Activated naive CD8-positive, alpha-beta T cell treated with anti-CD3 and anti-CD28 coated beads, Interleukin-2, amount 10 ng/mL, durations not matched to agents 7 days and 5 days (primary cell): ENCODE measurements at regions not wholly inside any gene's neighbourhood (a gene's known extent, or its start where the extent isn't known, plus 50 kb on each side); places are given as distances from the start of the nearest gene placed in this dataset.
"Not testable (repeated sequence)": the region's sequence is repeated elsewhere in the genome, so short reads cannot be mapped to it uniquely, and the experiment has no call there.

Experiments
- ATAC-seq: fragments of 150-1000 bp; cut with Tn5 transposase; one replicate; pipeline ENCODE4 v1.10.0; 2021; ENCODE audit warnings: low read depth, moderate library complexity
- POLR2A ChIA-PET: fragments of 350-600 bp; sonication (Branson Sonifier 250); formaldehyde crosslinking; loops from one replicate; lab custom pipeline; 2021; ENCODE audit warnings: antibody characterized with exemption; lab: Charles Lee
- DNase-seq: peaks from one replicate; pipeline ENCODE4 v3.0.0; 2021
- H3K27ac Mint-ChIP-seq: one replicate; pipeline ENCODE4 v1.8.0; 2022; ENCODE audit warnings: mild to moderate bottlenecking, mixed read lengths
- H3K27me3 Mint-ChIP-seq: one replicate; pipeline ENCODE4 v1.8.0; 2022; ENCODE audit warnings: mild to moderate bottlenecking, moderate library complexity, mixed read lengths
- H3K36me3 Mint-ChIP-seq: one replicate; pipeline ENCODE4 v1.8.0; 2021; ENCODE audit warnings: mild to moderate bottlenecking, mixed read lengths
- H3K4me1 Mint-ChIP-seq: one replicate; pipeline ENCODE4 v1.8.0; 2021; ENCODE audit warnings: mixed read lengths
- H3K4me3 Mint-ChIP-seq: one replicate; pipeline ENCODE4 v1.8.0; 2022; ENCODE audit warnings: mild to moderate bottlenecking, moderate library complexity, mixed read lengths
- H3K9me3 Mint-ChIP-seq: one replicate; pipeline ENCODE4 v1.8.0; 2021; ENCODE audit warnings: mixed read lengths

GRCh38 chr9:97763874-97764273 is 66.7 kb upstream of the XPA start:
- Mint-ChIP-seq H3K4me3 (no peak overlapping the region), H3K9me3 (no peaks in the 10 kb centered on the region), H3K4me1 (no peaks in the 10 kb centered on the region), H3K27me3 (peaks cover 27% of the 10 kb centered on the region), H3K27ac (no peak overlapping the region), H3K36me3 (no peaks in the 10 kb centered on the region)
- POLR2A ChIA-PET = no interaction called here
- no peak for ATAC-seq
- no peak for DNase-seq

- peaks cover 31% of the 10 kb centered on the region for H3K27me3 Mint-ChIP-seq
- no peak overlapping the region for H3K4me3 Mint-ChIP-seq
- no peaks in the 10 kb centered on the region for H3K9me3 Mint-ChIP-seq
- H3K36me3 Mint-ChIP-seq = no peaks in the 10 kb centered on the region
- POLR2A ChIA-PET = no interaction called here
- H3K27ac Mint-ChIP-seq = no peak overlapping the region
- no peak for ATAC-seq
- no peaks in the 10 kb centered on the region for H3K4me1 Mint-ChIP-seq
- DNase-seq = no peak
These were observed 69.0 kb upstream of the XPA start for GRCh38 chr9:97766092-97766491.

GRCh38 chr9:97766610-97767009 is 69.5 kb upstream of the XPA start:
- H3K4me3 Mint-ChIP-seq = no peak overlapping the region
- DNase-seq (no peak), ATAC-seq (no peak)

GRCh38 chr9:97767891-97768290 is 70.8 kb upstream of the XPA start:
- POLR2A ChIA-PET = no interaction called here
- Mint-ChIP-seq H3K4me3 (no peak overlapping the region), H3K9me3 (no peaks in the 10 kb centered on the region), H3K27ac (no peak overlapping the region), H3K27me3 (peaks cover 22% of the 10 kb centered on the region), H3K36me3 (no peaks in the 10 kb centered on the region), H3K4me1 (no peaks in the 10 kb centered on the region)
- ATAC-seq (no peak), DNase-seq (no peak)

More at GRCh38 chr9:97766610-97767009, 69.5 kb upstream of the XPA start:
- no peaks in the 10 kb centered on the region for H3K9me3 Mint-ChIP-seq
- peaks cover 30% of the 10 kb centered on the region for H3K27me3 Mint-ChIP-seq
- POLR2A ChIA-PET = no interaction called here
- no peaks in the 10 kb centered on the region for H3K4me1 Mint-ChIP-seq
- no peak overlapping the region for H3K27ac Mint-ChIP-seq
- H3K36me3 Mint-ChIP-seq = no peaks in the 10 kb centered on the region

- no peaks in the 10 kb centered on the region for H3K9me3 Mint-ChIP-seq
- no peaks in the 10 kb centered on the region for H3K4me1 Mint-ChIP-seq
- H3K27ac Mint-ChIP-seq = no peak overlapping the region
- peaks cover 21% of the 10 kb centered on the region for H3K27me3 Mint-ChIP-seq
- H3K36me3 Mint-ChIP-seq = no peaks in the 10 kb centered on the region
- ATAC-seq (no peak), DNase-seq (no peak)
- POLR2A ChIA-PET = no interaction called here
- no peak overlapping the region for H3K4me3 Mint-ChIP-seq
These were observed 71.6 kb upstream of the XPA start for GRCh38 chr9:97768746-97769145.

- DNase-seq = no peak
- no peak for ATAC-seq
- Mint-ChIP-seq H3K27me3 (peaks cover 24% of the 10 kb centered on the region), H3K4me1 (no peaks in the 10 kb centered on the region), H3K4me3 (no peak overlapping the region), H3K36me3 (no peaks in the 10 kb centered on the region), H3K27ac (no peak overlapping the region), H3K9me3 (no peaks in the 10 kb centered on the region)
- POLR2A ChIA-PET = no interaction called here
These were observed 72.1 kb upstream of the XPA start for GRCh38 chr9:97769208-97769607.

- Mint-ChIP-seq H3K9me3 (no peaks in the 10 kb centered on the region), H3K36me3 (no peaks in the 10 kb centered on the region), H3K27me3 (peaks cover 37% of the 10 kb centered on the region), H3K4me1 (no peaks in the 10 kb centered on the region), H3K4me3 (no peak overlapping the region), H3K27ac (no peak overlapping the region)
- no peak for DNase-seq
- ATAC-seq = no peak
- POLR2A ChIA-PET = no interaction called here
These were observed 73.8 kb upstream of the XPA start for GRCh38 chr9:97770808-97771372.

GRCh38 chr9:97771641-97772040 is 74.5 kb upstream of the XPA start:
- Mint-ChIP-seq H3K4me3 (no peak overlapping the region), H3K27me3 (peaks cover 39% of the 10 kb centered on the region), H3K27ac (no peak overlapping the region), H3K4me1 (no peaks in the 10 kb centered on the region), H3K9me3 (no peaks in the 10 kb centered on the region), H3K36me3 (no peaks in the 10 kb centered on the region)
- no peak for DNase-seq
- no peak for ATAC-seq
- POLR2A ChIA-PET = no interaction called here

- Mint-ChIP-seq H3K9me3 (peaks cover under 1% of the 10 kb centered on the region), H3K4me1 (no peaks in the 10 kb centered on the region), H3K36me3 (no peaks in the 10 kb centered on the region), H3K27ac (peak overlapping the region; percentile 24), H3K27me3 (peaks cover 40% of the 10 kb centered on the region), H3K4me3 (no peak overlapping the region)
- ATAC-seq (no peak), DNase-seq (no peak)
- POLR2A ChIA-PET = no interaction called here
These were observed 75.0 kb upstream of the XPA start for GRCh38 chr9:97772145-97772544.

- peaks cover 4% of the 10 kb centered on the region for H3K9me3 Mint-ChIP-seq
- no peaks in the 10 kb centered on the region for H3K36me3 Mint-ChIP-seq
- H3K4me1 Mint-ChIP-seq = no peaks in the 10 kb centered on the region
- DNase-seq = no peak
- no peak overlapping the region for H3K27ac Mint-ChIP-seq
- no peak for ATAC-seq
- POLR2A ChIA-PET = no interaction called here
- H3K27me3 Mint-ChIP-seq = peaks cover 36% of the 10 kb centered on the region
- no peak overlapping the region for H3K4me3 Mint-ChIP-seq
These were observed 76.0 kb upstream of the XPA start for GRCh38 chr9:97773091-97773490.

- ATAC-seq (no peak), DNase-seq (no peak)
- POLR2A ChIA-PET = no interaction called here
- H3K9me3 Mint-ChIP-seq = peaks cover 4% of the 10 kb centered on the region
- no peak overlapping the region for H3K27ac Mint-ChIP-seq
- peaks cover 32% of the 10 kb centered on the region for H3K27me3 Mint-ChIP-seq
- peaks cover under 1% of the 10 kb centered on the region for H3K36me3 Mint-ChIP-seq
- no peak overlapping the region for H3K4me3 Mint-ChIP-seq
- no peaks in the 10 kb centered on the region for H3K4me1 Mint-ChIP-seq
These were observed 76.6 kb upstream of the XPA start for GRCh38 chr9:97773723-97774122.

GRCh38 chr9:97774673-97775072 is 77.5 kb upstream of the XPA start:
- POLR2A ChIA-PET = no interaction called here
- H3K27ac Mint-ChIP-seq = no peak overlapping the region
- H3K36me3 Mint-ChIP-seq = peaks cover 3% of the 10 kb centered on the region
- no peaks in the 10 kb centered on the region for H3K4me1 Mint-ChIP-seq
- ATAC-seq (no peak), DNase-seq (no peak)
- no peak overlapping the region for H3K4me3 Mint-ChIP-seq
- peaks cover 4% of the 10 kb centered on the region for H3K9me3 Mint-ChIP-seq
- H3K27me3 Mint-ChIP-seq = peaks cover 25% of the 10 kb centered on the region

GRCh38 chr9:97778740-97779139 is 74.3 kb upstream of the FOXE1 start:
- peaks cover 28% of the 10 kb centered on the region for H3K27me3 Mint-ChIP-seq
- H3K4me1 Mint-ChIP-seq, DNase-seq, H3K27ac Mint-ChIP-seq, ATAC-seq, POLR2A ChIA-PET, H3K9me3 Mint-ChIP-seq, H3K36me3 Mint-ChIP-seq, H3K4me3 Mint-ChIP-seq: not testable (repeated sequence)

- POLR2A ChIA-PET = no interaction called here
- no peaks in the 10 kb centered on the region for H3K4me1 Mint-ChIP-seq
- peaks cover 3% of the 10 kb centered on the region for H3K36me3 Mint-ChIP-seq
- no peak for DNase-seq
- H3K9me3 Mint-ChIP-seq = peaks cover 7% of the 10 kb centered on the region
- ATAC-seq = no peak
- no peak overlapping the region for H3K27ac Mint-ChIP-seq
- H3K27me3 Mint-ChIP-seq = peaks cover 21% of the 10 kb centered on the region
- H3K4me3 Mint-ChIP-seq = no peak overlapping the region
These were observed 73.4 kb upstream of the FOXE1 start for GRCh38 chr9:97779608-97780007.

GRCh38 chr9:97781902-97782301 is 71.1 kb upstream of the FOXE1 start:
- H3K27me3 Mint-ChIP-seq = peaks cover 10% of the 10 kb centered on the region
- DNase-seq (no peak), ATAC-seq (no peak)
- peaks cover 3% of the 10 kb centered on the region for H3K36me3 Mint-ChIP-seq
- H3K4me3 Mint-ChIP-seq = no peak overlapping the region
- H3K27ac Mint-ChIP-seq = no peak overlapping the region
- POLR2A ChIA-PET = no interaction called here
- no peaks in the 10 kb centered on the region for H3K4me1 Mint-ChIP-seq
- peaks cover 7% of the 10 kb centered on the region for H3K9me3 Mint-ChIP-seq
